Thyroid gland (tissue), 4 donors: ENCODE measurements at regions not wholly inside any gene's neighbourhood (a gene's known extent, or its start where the extent isn't known, plus 50 kb on each side); places are given as distances from the start of the nearest gene placed in this dataset.

Source experiments
- CTCF ChIP-seq, 6 experiments: fragments of 200-600 bp in 3 of 6; fragments of 450-650 bp in 3 of 6; sonication (generic) in 3 of 6; IDR thresholded peaks; one replicate each; pipeline ENCODE4 v1.5.1; 2016 to 2019; ENCODE audit warnings: antibody characterized with exemption in 6 of 6, mild to moderate bottlenecking in 2 of 6, inconsistent platforms in 1 of 6, moderate library complexity in 1 of 6
- POLR2A ChIP-seq, 2 donors: fragments of 450-650 bp; IDR thresholded peaks; one replicate each; pipeline ENCODE4 v1.6.1; 2017; ENCODE audit warnings: antibody characterized with exemption in 2 of 2, mild to moderate bottlenecking in 2 of 2, moderate library complexity in 1 of 2

- TF ChIP-seq CTCF (IDR thresholded peaks at IDR 0.05): no peak
- no peak for TF ChIP-seq POLR2A (IDR thresholded peaks at IDR 0.05)
Measured at GRCh38 chr3:66754613-66755012, 243.5 kb upstream of the KBTBD8 start.
